Rectal smooth muscle tissue (tissue), 1 donor: ENCODE measurements at regions not wholly inside any gene's neighbourhood (a gene's known extent, or its start where the extent isn't known, plus 50 kb on each side); places are given as distances from the start of the nearest gene placed in this dataset.

Experiments used
- H3K27ac ChIP-seq: one replicate; pipeline ENCODE4 v1.7.0; 2013; ENCODE audit warnings: low read depth, low read length, inconsistent platforms
- H3K27me3 ChIP-seq: one replicate; pipeline ENCODE4 v1.7.0; 2013; ENCODE audit warnings: low read length; ENCODE audit not compliant: control insufficient read depth, insufficient read depth
- H3K36me3 ChIP-seq: one replicate; pipeline ENCODE4 v1.7.0; 2013; ENCODE audit warnings: low read length; ENCODE audit not compliant: control insufficient read depth, insufficient read depth
- H3K4me1 ChIP-seq: one replicate; pipeline ENCODE4 v1.7.0; 2013; ENCODE audit warnings: low read length; ENCODE audit not compliant: control insufficient read depth, insufficient read depth
- H3K4me3 ChIP-seq: one replicate; pipeline ENCODE4 v1.7.0; 2013; ENCODE audit warnings: low read length
- H3K9ac ChIP-seq: one replicate; pipeline ENCODE4 v1.7.0; 2013; ENCODE audit warnings: low read length

- no peaks in the 10 kb centered on the region for H3K4me1 ChIP-seq
- H3K27me3 ChIP-seq, result no peaks in the 10 kb centered on the region
- no peak overlapping the region for H3K9ac ChIP-seq
- H3K27ac ChIP-seq, result no peak overlapping the region
- H3K4me3 ChIP-seq, result no peak overlapping the region
- H3K36me3 ChIP-seq, result no peaks in the 10 kb centered on the region
Observed at GRCh38 chr2:35080231-35080910, 1275.2 kb upstream of the CRIM1 start.

GRCh38 chr2:35067420-35067819 is 1288.2 kb upstream of the CRIM1 start:
- Histone ChIP-seq H3K4me1 (no peaks in the 10 kb centered on the region), H3K27me3 (no peaks in the 10 kb centered on the region), H3K36me3 (no peaks in the 10 kb centered on the region), H3K4me3 (no peak overlapping the region), H3K9ac (no peak overlapping the region), H3K27ac (no peak overlapping the region)

- Histone ChIP-seq H3K9ac (no peak overlapping the region), H3K27me3 (no peaks in the 10 kb centered on the region), H3K27ac (no peak overlapping the region), H3K4me3 (no peak overlapping the region), H3K4me1 (no peaks in the 10 kb centered on the region), H3K36me3 (no peaks in the 10 kb centered on the region)
Observed at GRCh38 chr2:35063836-35064235, 1291.7 kb upstream of the CRIM1 start.

- H3K4me1 ChIP-seq, result no peaks in the 10 kb centered on the region
- H3K27ac ChIP-seq, result no peak overlapping the region
- no peaks in the 10 kb centered on the region for H3K27me3 ChIP-seq
- no peaks in the 10 kb centered on the region for H3K36me3 ChIP-seq
- no peak overlapping the region for H3K9ac ChIP-seq
- no peak overlapping the region for H3K4me3 ChIP-seq
Observed at GRCh38 chr2:35035883-35036282, 1319.7 kb upstream of the CRIM1 start.

GRCh38 chr2:35033748-35034147 is 1321.8 kb upstream of the CRIM1 start:
- Histone ChIP-seq H3K4me3 (no peak overlapping the region), H3K36me3 (no peaks in the 10 kb centered on the region), H3K9ac (no peak overlapping the region), H3K27ac (no peak overlapping the region), H3K4me1 (no peaks in the 10 kb centered on the region), H3K27me3 (no peaks in the 10 kb centered on the region)

- Histone ChIP-seq H3K27ac (no peak overlapping the region), H3K36me3 (no peaks in the 10 kb centered on the region), H3K4me3 (no peak overlapping the region), H3K27me3 (no peaks in the 10 kb centered on the region), H3K4me1 (no peaks in the 10 kb centered on the region), H3K9ac (no peak overlapping the region)
Observed at GRCh38 chr2:35023545-35023944, 1332.0 kb upstream of the CRIM1 start.

GRCh38 chr2:35000453-35000852 is 1355.1 kb upstream of the CRIM1 start:
- Histone ChIP-seq H3K9ac (no peak overlapping the region), H3K4me3 (no peak overlapping the region), H3K4me1 (no peaks in the 10 kb centered on the region), H3K27me3 (no peaks in the 10 kb centered on the region), H3K27ac (no peak overlapping the region), H3K36me3 (no peaks in the 10 kb centered on the region)

GRCh38 chr2:34998741-34999140 is 1356.8 kb upstream of the CRIM1 start:
- Histone ChIP-seq H3K4me3 (no peak overlapping the region), H3K27ac (no peak overlapping the region), H3K27me3 (no peaks in the 10 kb centered on the region), H3K9ac (no peak overlapping the region), H3K36me3 (no peaks in the 10 kb centered on the region), H3K4me1 (no peaks in the 10 kb centered on the region)

- Histone ChIP-seq H3K27me3 (no peaks in the 10 kb centered on the region), H3K36me3 (no peaks in the 10 kb centered on the region), H3K4me3 (no peak overlapping the region), H3K4me1 (no peaks in the 10 kb centered on the region), H3K27ac (no peak overlapping the region), H3K9ac (no peak overlapping the region)
Observed at GRCh38 chr2:34997779-34998178, 1357.8 kb upstream of the CRIM1 start.

GRCh38 chr2:34995196-34995595 is 1360.4 kb upstream of the CRIM1 start:
- Histone ChIP-seq H3K27me3 (no peaks in the 10 kb centered on the region), H3K4me3 (no peak overlapping the region), H3K4me1 (no peaks in the 10 kb centered on the region), H3K27ac (no peak overlapping the region), H3K36me3 (no peaks in the 10 kb centered on the region), H3K9ac (no peak overlapping the region)

- no peak overlapping the region for H3K27ac ChIP-seq
- no peak overlapping the region for H3K9ac ChIP-seq
- no peaks in the 10 kb centered on the region for H3K36me3 ChIP-seq
- no peaks in the 10 kb centered on the region for H3K4me1 ChIP-seq
- H3K27me3 ChIP-seq, result no peaks in the 10 kb centered on the region
- H3K4me3 ChIP-seq, result no peak overlapping the region
Observed at GRCh38 chr2:34991508-34992274, 1363.9 kb upstream of the CRIM1 start.

- Histone ChIP-seq H3K4me1 (no peaks in the 10 kb centered on the region), H3K4me3 (no peak overlapping the region), H3K36me3 (no peaks in the 10 kb centered on the region), H3K9ac (no peak overlapping the region), H3K27ac (no peak overlapping the region), H3K27me3 (no peaks in the 10 kb centered on the region)
Observed at GRCh38 chr2:34985474-34985873, 1370.1 kb upstream of the CRIM1 start.

GRCh38 chr2:34980689-34981088 is 1374.9 kb upstream of the CRIM1 start:
- Histone ChIP-seq H3K9ac (no peak overlapping the region), H3K4me3 (no peak overlapping the region), H3K36me3 (no peaks in the 10 kb centered on the region), H3K27me3 (no peaks in the 10 kb centered on the region), H3K27ac (no peak overlapping the region), H3K4me1 (no peaks in the 10 kb centered on the region)
